HG02642 (cell line): ENCODE measurements at regions not wholly inside any gene's neighbourhood (a gene's known extent, or its start where the extent isn't known, plus 50 kb on each side); places are given as distances from the start of the nearest gene placed in this dataset.
"Not testable (repeated sequence)": the region's sequence is repeated elsewhere in the genome, so short reads cannot be mapped to it uniquely, and the experiment has no call there.

ENCODE experiments used
- ATAC-seq: cut with Tn5 transposase; IDR thresholded peaks from one replicate; pipeline ENCODE4 v1.9.1; 2021; ENCODE audit warnings: mild to moderate bottlenecking; ENCODE audit not compliant: unreplicated experiment, poor library complexity

GRCh38 chr6:66065313-66065712 is 358.3 kb upstream of the EYS start:
- ATAC-seq, result no peak

DNA sequence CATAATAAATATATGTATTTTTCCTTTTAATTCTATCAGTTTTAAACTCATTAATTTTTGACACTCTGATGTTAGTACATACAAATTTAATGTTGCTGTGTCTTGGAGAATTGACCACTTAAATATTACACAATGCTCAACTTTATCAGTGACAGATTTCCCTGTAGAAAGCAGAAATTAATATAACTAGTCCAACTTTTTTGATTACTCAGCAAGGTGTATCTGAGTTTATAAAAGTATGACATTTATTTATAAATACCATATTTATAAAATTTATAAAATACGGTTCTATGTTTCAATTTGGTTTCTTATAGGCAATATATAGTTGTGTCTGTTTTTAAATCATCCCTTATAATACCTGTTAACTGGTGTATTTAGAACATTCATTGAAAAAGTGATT is 350.0 kb upstream of the EYS start:
- no peak for ATAC-seq

- no peak for ATAC-seq
Observed at GRCh38 chr6:66054967-66055366, 347.9 kb upstream of the EYS start.

GRCh38 chr6:66051812-66052211 is 344.8 kb upstream of the EYS start:
- ATAC-seq, result no peak

GRCh38 chr6:66048684-66049474 is 341.9 kb upstream of the EYS start:
- no peak for ATAC-seq

GRCh38 chr6:66032626-66033025 is 325.6 kb upstream of the EYS start:
- ATAC-seq, result no peak

- ATAC-seq, result no peak
Observed at GRCh38 chr6:66029391-66029790, 322.4 kb upstream of the EYS start.

- no peak for ATAC-seq
Observed at GRCh38 chr6:65999288-65999791, 292.3 kb upstream of the EYS start.

DNA sequence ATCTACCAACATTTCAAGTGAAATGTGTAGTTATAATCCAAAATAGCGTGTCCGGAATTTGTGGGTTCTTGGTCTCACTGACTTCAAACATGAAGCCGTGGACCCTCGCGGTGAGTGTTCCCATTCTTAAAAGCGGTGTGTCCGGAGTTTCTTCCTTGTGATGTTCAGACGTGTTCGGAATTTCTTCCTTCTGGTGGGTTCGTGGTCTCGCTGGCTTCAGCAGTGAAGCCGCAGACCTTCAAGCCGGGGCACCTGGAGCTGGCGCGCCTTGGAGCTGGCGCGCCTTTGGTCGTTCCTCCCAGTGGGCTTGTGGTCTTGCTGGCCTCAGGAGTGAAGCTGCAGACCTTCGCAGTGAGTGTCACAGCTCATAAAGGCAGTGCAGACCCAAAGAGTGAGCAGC is 291.5 kb upstream of the EYS start:
- ATAC-seq, result no peak

- ATAC-seq, result no peak
Observed at GRCh38 chr6:65997539-65997938, 290.5 kb upstream of the EYS start.

DNA sequence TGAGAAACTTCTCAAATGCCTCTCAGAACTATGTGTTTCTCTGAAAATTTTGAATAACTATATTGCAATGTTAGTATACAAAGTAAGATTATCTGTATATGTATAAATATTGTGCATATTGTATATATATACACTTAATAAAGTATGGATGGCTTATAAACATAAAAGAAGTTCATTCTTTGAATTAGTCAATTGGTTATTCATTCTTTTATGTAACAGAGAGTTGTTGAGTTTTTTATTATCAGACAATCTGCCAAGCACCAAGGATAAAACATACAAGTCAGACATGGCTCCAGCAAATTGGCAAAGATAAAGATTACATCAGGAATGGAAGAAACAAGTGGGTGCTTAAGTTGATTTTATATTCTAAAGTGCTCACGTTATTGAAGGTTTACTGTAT is 289.1 kb upstream of the EYS start:
- ATAC-seq, result no peak

DNA sequence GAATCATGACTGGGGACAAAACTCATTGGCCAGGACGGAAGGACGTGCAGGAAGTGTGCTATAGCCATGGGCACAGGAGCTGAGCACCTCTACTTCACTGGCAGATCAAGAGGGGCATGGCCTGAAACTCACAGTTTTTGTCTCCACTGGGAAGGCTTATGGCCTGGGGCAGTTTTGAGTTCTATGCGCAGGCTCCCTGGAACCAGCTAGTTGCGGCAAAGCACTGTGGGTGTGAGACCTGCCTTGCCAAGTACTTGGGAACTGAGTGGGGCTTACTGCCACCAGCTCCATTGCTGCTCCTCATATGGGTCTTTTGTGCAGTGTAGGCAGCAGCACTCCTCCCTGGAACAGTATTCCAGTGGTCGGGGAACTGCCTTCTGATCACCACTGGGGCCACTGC is 282.6 kb upstream of the EYS start:
- ATAC-seq, result no peak

GRCh38 chr6:65988006-65988405 is 281.0 kb upstream of the EYS start:
- no peak for ATAC-seq

- ATAC-seq, result no peak
Observed at GRCh38 chr6:65984089-65984488, 277.1 kb upstream of the EYS start.

DNA sequence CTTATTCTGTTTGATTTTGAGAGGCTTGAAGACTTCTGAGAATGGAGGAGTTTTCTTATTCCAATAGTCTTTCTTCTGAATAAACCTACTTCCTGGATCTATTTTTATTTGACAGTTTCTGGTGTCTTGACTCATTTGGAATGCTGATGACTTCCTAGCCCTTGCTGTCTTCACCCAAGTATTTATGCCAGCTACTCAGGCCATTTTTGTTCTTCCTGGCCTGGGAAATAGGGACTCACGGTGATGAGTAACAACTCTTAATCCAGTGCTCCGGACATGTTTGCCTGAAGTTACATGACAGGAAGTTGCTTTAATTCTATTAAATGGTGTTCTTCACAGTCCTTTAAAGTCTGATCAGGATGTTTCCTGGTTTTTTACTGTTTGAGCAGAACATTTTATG is 272.1 kb upstream of the EYS start:
- ATAC-seq, result no peak

GRCh38 chr6:65971252-65971651 is 264.2 kb upstream of the EYS start:
- not testable (repeated sequence) for ATAC-seq

GRCh38 chr6:65964261-65964660 is 257.2 kb upstream of the EYS start:
- no peak for ATAC-seq

GRCh38 chr6:65955034-65955433 is 248.0 kb upstream of the EYS start:
- ATAC-seq, result no peak

DNA sequence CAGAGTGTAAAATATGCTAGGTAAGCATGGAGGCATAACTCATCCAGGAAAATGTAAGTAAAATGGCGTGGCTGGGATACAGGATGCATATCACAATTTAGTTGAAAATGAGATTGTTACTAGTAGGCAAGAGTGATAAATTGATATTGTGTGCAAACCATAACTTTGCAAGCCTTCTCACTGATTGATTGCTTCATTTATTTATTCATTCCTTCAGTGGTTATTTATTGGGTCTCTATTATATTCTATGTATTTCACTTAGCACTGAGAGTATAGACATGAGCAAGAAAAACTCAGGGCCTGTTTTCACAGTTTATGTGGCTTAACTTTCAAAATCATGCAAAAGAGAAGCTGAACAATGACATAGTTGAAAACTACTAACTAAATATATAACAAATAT is 241.0 kb upstream of the EYS start:
- no peak for ATAC-seq

- ATAC-seq, result no peak
Observed at GRCh38 chr6:65943548-65943947, 236.5 kb upstream of the EYS start.

- ATAC-seq, result no peak
Observed at GRCh38 chr6:65943051-65943450, 236.0 kb upstream of the EYS start.

DNA sequence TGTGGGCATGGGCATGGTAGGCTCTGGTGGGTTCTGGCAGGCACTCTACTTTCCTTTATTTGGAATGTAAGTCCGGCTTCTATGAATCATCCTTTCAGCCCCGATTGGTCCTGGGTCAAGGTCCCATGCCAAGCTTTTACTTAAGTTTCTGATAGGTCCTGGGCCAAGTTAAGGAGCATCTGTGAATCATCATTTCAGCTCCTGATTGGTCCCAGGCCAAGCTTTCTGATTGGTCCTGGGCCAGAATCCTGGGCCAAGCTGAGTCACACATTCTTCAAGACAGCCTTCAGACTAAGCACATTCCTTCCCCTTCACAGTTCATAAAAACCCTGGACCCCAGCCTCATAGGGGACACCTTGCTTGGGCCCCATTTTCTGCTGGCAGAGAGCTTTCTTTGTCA is 231.0 kb upstream of the EYS start:
- no peak for ATAC-seq
